Neural cell (in vitro differentiated cells): ENCODE measurements at regions not wholly inside any gene's neighbourhood (a gene's known extent, or its start where the extent isn't known, plus 50 kb on each side); places are given as distances from the start of the nearest gene placed in this dataset.

Source experiments
- CTCF ChIP-seq: fragments of 450-650 bp; IDR thresholded peaks from 2 replicates; pipeline ENCODE4 v1.5.1; 2014; ENCODE audit warnings: antibody characterized with exemption, mild to moderate bottlenecking, moderate library complexity; ENCODE audit not compliant: poor library complexity, severe bottlenecking
- RAD21 ChIP-seq: fragments of 450-650 bp; conservative IDR thresholded peaks from 2 replicates; pipeline ENCODE4 v1.6.1; 2014; ENCODE audit warnings: antibody characterized with exemption, mild to moderate bottlenecking, moderate library complexity

GRCh38 chr20:48311956-48312355 is 515.8 kb downstream of the PREX1 start:
- no peak for TF ChIP-seq CTCF
- no peak for TF ChIP-seq RAD21
